IMR-90 (cell line): ENCODE measurements at regions not wholly inside any gene's neighbourhood (a gene's known extent, or its start where the extent isn't known, plus 50 kb on each side); places are given as distances from the start of the nearest gene placed in this dataset.

Source experiments
- ATAC-seq: fragments of 200-7000 bp; cut with Tn5 transposase; 2 replicates; pipeline ENCODE4 v1.9.1; 2020; ENCODE audit warnings: low read depth, mild to moderate bottlenecking, moderate library complexity
- BruUV-seq: library from RNA; stranded (reverse); fragments of 400-500 nt; replicated peaks from 2 replicates; lab custom pipeline; 2021; lab: Mats Ljungman, UMichigan
- CTCF ChIA-PET: fragments of 300-600 bp; formaldehyde crosslinking; extraction: SDS; loops from one replicate; lab custom pipeline; 2021; ENCODE audit warnings: antibody characterized with exemption; lab: Yijun Ruan, JAX
- POLR2A ChIA-PET: fragments of 300-600 bp; sonication (Branson Sonifier 250); formaldehyde crosslinking; loops from one replicate; lab custom pipeline; 2022; ENCODE audit warnings: antibody characterized with exemption; ENCODE audit not compliant: unreplicated experiment; lab: Charles Lee
- DNase-seq: peaks from one replicate; pipeline ENCODE4 v3.0.0; 2013
- H2AFZ ChIP-seq: replicated peaks from 2 replicates; pipeline ENCODE3; 2013; ENCODE audit warnings: low read length, mild to moderate bottlenecking; ENCODE audit not compliant: poor library complexity
- H2AK5ac ChIP-seq: 2 replicates; pipeline ENCODE4 v1.6.1; 2013; ENCODE audit warnings: low read depth, low read length, inconsistent platforms
- H2AK9ac ChIP-seq: replicated peaks from 2 replicates; pipeline ENCODE3; 2013; ENCODE audit warnings: mild to moderate bottlenecking, low read depth, low read length, moderate library complexity; ENCODE audit not compliant: poor library complexity
- H2BK120ac ChIP-seq: 2 replicates; pipeline ENCODE4 v1.6.1; 2013; ENCODE audit warnings: low read depth, low read length, inconsistent platforms
- H2BK15ac ChIP-seq: 3 replicates; pipeline ENCODE4 v1.6.1; 2013; ENCODE audit warnings: low read depth, low read length, inconsistent platforms
- H2BK20ac ChIP-seq: 2 replicates; pipeline ENCODE4 v1.6.1; 2013; ENCODE audit warnings: low read depth, mild to moderate bottlenecking, inconsistent platforms, low read length, moderate library complexity
- H2BK5ac ChIP-seq: 2 replicates; pipeline ENCODE4 v1.6.1; 2013; ENCODE audit warnings: mild to moderate bottlenecking, low read depth, low read length, inconsistent platforms; ENCODE audit not compliant: poor library complexity, severe bottlenecking
- H3K14ac ChIP-seq: replicated peaks from 2 replicates; pipeline ENCODE4 v1.6.1; 2013; ENCODE audit warnings: low read depth, low read length, inconsistent platforms
- H3K18ac ChIP-seq: 2 replicates; pipeline ENCODE4 v1.6.1; 2013; ENCODE audit warnings: low read depth, low read length, control low read depth
- H3K23ac ChIP-seq: 2 replicates; pipeline ENCODE4 v1.6.1; 2013; ENCODE audit warnings: low read depth, low read length, inconsistent platforms
- H3K27ac ChIP-seq: 2 replicates; pipeline ENCODE4 v1.5.1; 2013; ENCODE audit warnings: mild to moderate bottlenecking, control low read depth, low read length; ENCODE audit not compliant: insufficient read depth
- H3K27me3 ChIP-seq: 2 replicates; pipeline ENCODE4 v1.6.1; 2013; ENCODE audit warnings: low read length; ENCODE audit not compliant: control insufficient read depth, insufficient read depth
- H3K36me3 ChIP-seq: 2 replicates; pipeline ENCODE4 v1.6.1; 2013; ENCODE audit warnings: low read length, mixed read lengths; ENCODE audit not compliant: control insufficient read depth, insufficient read depth
- H3K4ac ChIP-seq: 2 replicates; pipeline ENCODE4 v1.6.1; 2013; ENCODE audit warnings: low read depth, low read length, inconsistent platforms
- H3K4me1 ChIP-seq: 2 replicates; pipeline ENCODE4 v1.6.1; 2013; ENCODE audit warnings: low read length, mixed read lengths; ENCODE audit not compliant: control insufficient read depth, insufficient read depth
- H3K4me2 ChIP-seq: 2 replicates; pipeline ENCODE4 v1.6.1; 2013; ENCODE audit warnings: low read depth, mild to moderate bottlenecking, control low read depth, low read length, moderate library complexity
- H3K4me3 ChIP-seq: 2 replicates; pipeline ENCODE4 v1.5.1; 2013; ENCODE audit warnings: low read depth, mild to moderate bottlenecking, control low read depth, low read length, moderate library complexity; ENCODE audit not compliant: insufficient read depth
- H3K56ac ChIP-seq: 2 replicates; pipeline ENCODE4 v1.6.1; 2013; ENCODE audit warnings: low read length, inconsistent platforms; ENCODE audit not compliant: insufficient read depth; ENCODE audit errors: extremely low read depth
- H3K79me1 ChIP-seq, 2 experiments: 2 replicates each; pipeline ENCODE4 v1.6.1; 2013; ENCODE audit warnings: low read length in 2 of 2, inconsistent platforms in 1 of 2, low read depth in 1 of 2
- H3K9ac ChIP-seq: 2 replicates; pipeline ENCODE4 v1.6.1; 2013; ENCODE audit warnings: low read depth, low read length, control low read depth
- H3K9me1 ChIP-seq: 2 replicates; pipeline ENCODE4 v1.6.1; 2013; ENCODE audit warnings: low read length, inconsistent platforms; ENCODE audit not compliant: insufficient read depth
- H3K9me3 ChIP-seq: 2 replicates; pipeline ENCODE4 v1.6.1; 2013; ENCODE audit warnings: low read length; ENCODE audit not compliant: control insufficient read depth, insufficient read depth
- H4K20me1 ChIP-seq: 2 replicates; pipeline ENCODE4 v1.6.1; 2013; ENCODE audit warnings: low read length, inconsistent platforms; ENCODE audit not compliant: insufficient read depth
- H4K5ac ChIP-seq: 2 replicates; pipeline ENCODE4 v1.6.1; 2013; ENCODE audit warnings: mild to moderate bottlenecking, low read depth, low read length, control low read depth
- H4K8ac ChIP-seq, 2 experiments: 2 replicates each; pipeline ENCODE4 v1.6.1; 2013; ENCODE audit warnings: low read depth in 2 of 2, low read length in 2 of 2, control low read depth in 1 of 2, inconsistent platforms in 1 of 2
- H4K91ac ChIP-seq: 2 replicates; pipeline ENCODE4 v1.6.1; 2013; ENCODE audit warnings: low read depth, low read length, inconsistent platforms; ENCODE audit not compliant: insufficient read depth
- FOS ChIP-seq: fragments of 150-350 bp; IDR thresholded peaks from 2 replicates; pipeline ENCODE4 v1.6.1; 2016; ENCODE audit warnings: low read depth, low read length
- MAZ ChIP-seq: IDR thresholded peaks from 2 replicates; pipeline ENCODE4 v1.6.1; 2012; ENCODE audit warnings: low read depth, mild to moderate bottlenecking, low read length, improper control_type of control experiment, moderate library complexity, borderline replicate concordance
- RAD21 ChIP-seq: IDR thresholded peaks from 2 replicates; pipeline ENCODE4 v1.6.1; 2012; ENCODE audit warnings: low read length, improper control_type of control experiment
- WGBS, 2 experiments: methylation state at CpG; one replicate each; pipeline versions ENCODE4 v1.1.5 to v1.1.7; 2013; ENCODE audit warnings: missing lambda C conversion rate in 2 of 2; ENCODE audit not compliant: insufficient read length in 1 of 2; ENCODE audit errors: extremely low coverage in 2 of 2; 5-methylcytosine and 5-hydroxymethylcytosine counted together
- dilution Hi-C: fragments of 300-500 bp; cut with HindIII; formaldehyde crosslinking; loops from one replicate; pipeline ENCODE4 v1.14.3; 2018; ENCODE audit warnings: low sequenced_read_pairs; ENCODE audit not compliant: unreplicated experiment
- in situ Hi-C: fragments of 300-500 bp; cut with MboI; formaldehyde crosslinking; loops from 3 replicates; pipeline ENCODE4 v1.14.3; 2019; ENCODE audit warnings: low sequenced_read_pairs, inconsistent platforms, mixed read lengths
- intact Hi-C: fragments of 100-400 bp; cut with micrococcal nuclease; formaldehyde crosslinking; loops from 2 replicates; pipeline ENCODE4 v1.10.0; 2022

DNA sequence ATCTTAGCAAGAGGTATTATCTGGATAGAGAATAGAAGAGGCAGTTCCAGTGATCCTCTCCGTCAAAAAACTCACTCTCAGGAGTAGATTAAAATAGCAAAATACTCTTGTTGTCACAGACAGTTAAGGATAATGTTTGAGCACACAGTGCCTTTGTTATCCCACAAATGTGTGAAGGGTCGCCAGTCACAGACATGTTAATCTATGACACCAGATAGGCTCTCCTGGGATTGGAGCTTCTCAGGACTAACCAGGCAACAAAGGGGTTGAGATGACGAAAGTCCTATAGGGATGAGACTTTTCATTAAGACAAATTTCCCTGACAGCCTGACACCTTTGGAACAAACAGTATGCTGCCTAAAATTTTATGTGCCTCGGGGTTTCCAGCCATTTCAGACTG is 1947.1 kb downstream of the OLFM4 start:
- no peaks in the 10 kb centered on the region for H3K27me3 ChIP-seq
- no peaks in the 10 kb centered on the region for H3K4me1 ChIP-seq
- DNase-seq (no peak), ATAC-seq (no peak)
- H3K23ac ChIP-seq, result no peak overlapping the region
- no peak overlapping the region for H3K4ac ChIP-seq
- dilution Hi-C loops, result no loop called here
- no peak overlapping the region for H3K18ac ChIP-seq
- H2AK9ac ChIP-seq, result no peak overlapping the region
- ChIA-PET POLR2A (no interaction called here), CTCF (no interaction called here)
- H3K27ac ChIP-seq, result no peak overlapping the region
- H3K4me3 ChIP-seq, result no peak overlapping the region
- no peak overlapping the region for H2BK20ac ChIP-seq
- no peak overlapping the region for H2BK120ac ChIP-seq
- no peak overlapping the region for H4K8ac ChIP-seq
- BruUV-seq, result no TSS peak
- H2AK5ac ChIP-seq, result no peak overlapping the region
- H3K9me1 ChIP-seq, result no peaks in the 10 kb centered on the region
- no peaks in the 10 kb centered on the region for H4K20me1 ChIP-seq
- H3K4me2 ChIP-seq, result no peak overlapping the region
- no peak overlapping the region for H2AFZ ChIP-seq
- no peak overlapping the region for H2BK15ac ChIP-seq
- H3K9me3 ChIP-seq, result peaks cover 4% of the 10 kb centered on the region; the same call in 1 of the 2 replicates
- WGBS, 2 experiments, result no CpG with 5 or more reads among the region's 4 CpGs
- no peaks in the 10 kb centered on the region for H3K79me1 ChIP-seq
- H2BK5ac ChIP-seq, result no peak overlapping the region
- H3K14ac ChIP-seq, result no peak overlapping the region
- H4K5ac ChIP-seq, result no peak overlapping the region
- no peaks in the 10 kb centered on the region for H3K36me3 ChIP-seq
- TF ChIP-seq MAZ, result no peak
- TF ChIP-seq RAD21, result no peak
- no peak for TF ChIP-seq FOS
- intact Hi-C loops, result no loop called here
- in situ Hi-C loops, result no loop called here
- H3K56ac ChIP-seq, result no peak overlapping the region
- H4K91ac ChIP-seq, result no peak overlapping the region
- H3K9ac ChIP-seq, result no peak overlapping the region
